ENCODE measurements at regions not wholly inside any gene's neighbourhood (a gene's known extent, or its start where the extent isn't known, plus 50 kb on each side); places are given as distances from the start of the nearest gene placed in this dataset.

- H3K4me1 ChIP-seq, result no peaks in the 10 kb centered on the region
- intact Hi-C loops (cut with micrococcal nuclease), result no loop called here
Observed at GRCh38 chr16:86403541-86404163, 106.7 kb upstream of the FOXF1 start.

GRCh38 chr16:86404678-86405077 lies 105.6 kb upstream of the FOXF1 start:
- Histone ChIP-seq H3K9me3 (replicated peaks) (no peaks in the 10 kb centered on the region), H3K4me1 (no peaks in the 10 kb centered on the region), H3K36me3 (no peaks in the 10 kb centered on the region), H3K27me3 (ENCODE audit: low read depth) (peaks cover 94% of the 10 kb centered on the region), H3K4me3 (no peak overlapping the region), H3K27ac (replicated peaks) (no peak overlapping the region)
- no peak for TF ChIP-seq CTCF (IDR thresholded peaks at IDR 0.05; ENCODE audit: borderline replicate concordance)
- intact Hi-C loops (cut with micrococcal nuclease), result no loop called here
- no peak for DNase-seq

More at GRCh38 chr16:86403541-86404163, 106.7 kb upstream of the FOXF1 start:
- DNase-seq, result no peak
- H3K9me3 ChIP-seq (replicated peaks), result no peaks in the 10 kb centered on the region
- no peak overlapping the region for H3K4me3 ChIP-seq
- no peak for TF ChIP-seq CTCF (IDR thresholded peaks at IDR 0.05; ENCODE audit: borderline replicate concordance)
- peaks cover 92% of the 10 kb centered on the region for H3K27me3 ChIP-seq (ENCODE audit: low read depth)
- no peak overlapping the region for H3K27ac ChIP-seq (replicated peaks)
- no peaks in the 10 kb centered on the region for H3K36me3 ChIP-seq

- no peaks in the 10 kb centered on the region for H3K4me1 ChIP-seq
- no peak overlapping the region for H3K27ac ChIP-seq (replicated peaks)
- peaks cover 2% of the 10 kb centered on the region for H3K9me3 ChIP-seq (replicated peaks)
- no peak overlapping the region for H3K4me3 ChIP-seq
- intact Hi-C loops (cut with micrococcal nuclease), result no loop called here
- DNase-seq, result no peak
- peaks cover 94% of the 10 kb centered on the region for H3K27me3 ChIP-seq (ENCODE audit: low read depth)
- H3K36me3 ChIP-seq, result no peaks in the 10 kb centered on the region
- TF ChIP-seq CTCF (IDR thresholded peaks at IDR 0.05; ENCODE audit: borderline replicate concordance), result no peak
Observed at GRCh38 chr16:86405319-86405718, 105.0 kb upstream of the FOXF1 start.

GRCh38 chr16:86406056-86406455 lies 104.3 kb upstream of the FOXF1 start:
- Histone ChIP-seq H3K27me3 (ENCODE audit: low read depth) (peaks cover 94% of the 10 kb centered on the region), H3K36me3 (no peaks in the 10 kb centered on the region), H3K4me3 (no peak overlapping the region), H3K27ac (replicated peaks) (no peak overlapping the region), H3K9me3 (replicated peaks) (peaks cover 9% of the 10 kb centered on the region), H3K4me1 (no peaks in the 10 kb centered on the region)
- no peak for DNase-seq
- TF ChIP-seq CTCF (IDR thresholded peaks at IDR 0.05; ENCODE audit: borderline replicate concordance), result no peak
- intact Hi-C loops (cut with micrococcal nuclease), result no loop called here

- H3K27me3 ChIP-seq (ENCODE audit: low read depth), result peaks cover 90% of the 10 kb centered on the region
- intact Hi-C loops (cut with micrococcal nuclease), result no loop called here
- no peak overlapping the region for H3K4me3 ChIP-seq
- H3K4me1 ChIP-seq, result no peaks in the 10 kb centered on the region
- no peak for DNase-seq
- H3K27ac ChIP-seq (replicated peaks), result no peak overlapping the region
- no peak for TF ChIP-seq CTCF (IDR thresholded peaks at IDR 0.05; ENCODE audit: borderline replicate concordance)
- H3K9me3 ChIP-seq (replicated peaks), result peaks cover 30% of the 10 kb centered on the region
- no peaks in the 10 kb centered on the region for H3K36me3 ChIP-seq
Observed at GRCh38 chr16:86408685-86409084, 101.6 kb upstream of the FOXF1 start.
